K562 (cell line): ENCODE measurements at regions not wholly inside any gene's neighbourhood (a gene's known extent, or its start where the extent isn't known, plus 50 kb on each side); places are given as distances from the start of the nearest gene placed in this dataset.

Source experiments
- ATAC-seq: fragments of 200-7000 bp; cut with Tn5 transposase; 3 replicates; pipeline ENCODE4 v1.9.1; 2020; ENCODE audit warnings: moderate library complexity
- BruUV-seq: library from RNA; stranded (reverse); fragments of 400-500 nt; replicated peaks from 2 replicates; lab custom pipeline; 2021; lab: Mats Ljungman, UMichigan
- CTCF ChIA-PET: fragments of 300-600 bp; formaldehyde crosslinking; extraction: SDS; loops from one replicate; lab custom pipeline; 2021; ENCODE audit warnings: low intra/inter-chr PET ratio; lab: Yijun Ruan, JAX
- POLR2A ChIA-PET: fragments of 300-600, 350-650 bp; sonication (Branson Sonifier 250); formaldehyde crosslinking; extraction: SDS; loops from one replicate; lab custom pipeline; 2021; ENCODE audit warnings: antibody characterized with exemption, inconsistent platforms; lab: Yijun Ruan, JAX
- DNase-seq, 4 experiments: peaks; one replicate each; pipeline versions ENCODE4 v3.0.0 to v3.0.0-alpha.2; 2011 to 2018; ENCODE audit warnings: low spot score in 3 of 4, mixed read lengths in 3 of 4; ENCODE audit errors: extremely low read depth in 1 of 4
- FAIRE-seq: peaks from 2 replicates; lab custom pipeline; 2011; peaks lifted over from hg19 to GRCh38; lab: Jason Lieb, UNC
- H2AFZ ChIP-seq: 2 replicates; pipeline ENCODE4 v1.6.0; 2011; ENCODE audit warnings: low read depth, low read length, control low read depth, inconsistent platforms
- H3K27ac ChIP-seq: fragments of 200-600 bp; 3 replicates; pipeline ENCODE4 v1.8.0; 2011; ENCODE audit warnings: low read depth, mild to moderate bottlenecking, control low read depth, inconsistent platforms, low read length, moderate library complexity, mixed read lengths; ENCODE audit errors: extremely low read depth
- H3K27me3 ChIP-seq, 2 experiments: fragments of 300-600 bp in 1 of 2; 2 replicates in 1 of 2; 3 replicates in 1 of 2; pipeline versions ENCODE4 v1.6.0 to v1.8.0; 2011; ENCODE audit warnings: inconsistent platforms in 2 of 2, low read length in 2 of 2, mild to moderate bottlenecking in 1 of 2, mixed read lengths in 1 of 2, moderate library complexity in 1 of 2; ENCODE audit not compliant: control insufficient read depth in 2 of 2, insufficient read depth in 2 of 2
- H3K36me3 ChIP-seq: fragments of 300-600 bp; 3 replicates; pipeline ENCODE4 v1.8.0; 2011; ENCODE audit warnings: mild to moderate bottlenecking, low read length, inconsistent platforms; ENCODE audit not compliant: control insufficient read depth, insufficient read depth
- H3K4me1 ChIP-seq, 2 experiments: fragments of 200-600 bp in 1 of 2; replicated peaks in 1 of 2; 2 replicates in 1 of 2; 3 replicates in 1 of 2; pipeline versions ENCODE4 v1.5.1 to v1.8.0; 2011; ENCODE audit warnings: inconsistent platforms in 2 of 2, low read length in 2 of 2, mild to moderate bottlenecking in 1 of 2, mixed read lengths in 1 of 2, moderate library complexity in 1 of 2; ENCODE audit not compliant: control insufficient read depth in 2 of 2, insufficient read depth in 2 of 2
- H3K4me2 ChIP-seq: 2 replicates; pipeline ENCODE4 v1.6.1; 2011; ENCODE audit warnings: low read length, control low read depth, inconsistent platforms, mixed read lengths; ENCODE audit not compliant: insufficient read depth
- H3K4me3 ChIP-seq: fragments of 200-600 bp; sonication (generic), shearing (Covaris generic); 2 replicates; pipeline ENCODE4 v1.5.1; 2016; ENCODE audit warnings: control low read depth, inconsistent platforms
- H3K79me2 ChIP-seq: fragments of 200-600 bp; 3 replicates; pipeline ENCODE4 v1.8.0; 2011; ENCODE audit warnings: low read length, inconsistent platforms; ENCODE audit not compliant: control insufficient read depth, insufficient read depth
- H3K9ac ChIP-seq, 2 experiments: 2 replicates each; pipeline versions ENCODE4 v1.6.0 to v1.6.1; 2011; ENCODE audit warnings: low read depth in 2 of 2, low read length in 2 of 2, control low read depth in 1 of 2, inconsistent platforms in 1 of 2, mild to moderate bottlenecking in 1 of 2, mixed read lengths in 1 of 2; ENCODE audit not compliant: insufficient read depth in 1 of 2
- H3K9me1 ChIP-seq: one replicate; pipeline ENCODE4 v1.6.0; 2011; ENCODE audit warnings: inconsistent platforms, mild to moderate bottlenecking, low read length, moderate library complexity; ENCODE audit not compliant: control insufficient read depth, insufficient read depth
- H3K9me3 ChIP-seq: replicated peaks from 2 replicates; pipeline ENCODE4 v1.5.1; 2011; ENCODE audit warnings: low read depth, low read length, inconsistent platforms; ENCODE audit not compliant: control insufficient read depth, insufficient read depth
- H4K20me1 ChIP-seq: replicated peaks from 2 replicates; pipeline ENCODE4 v1.6.1; 2011; ENCODE audit warnings: low read length, inconsistent platforms, mixed read lengths; ENCODE audit not compliant: control insufficient read depth, insufficient read depth
- CCAR2 ChIP-seq: fragments of 200-400 bp; formaldehyde crosslinking; IDR thresholded peaks from 2 replicates; pipeline ENCODE4 v1.6.1; 2017; ENCODE audit warnings: mild to moderate bottlenecking, low read depth, low read length
- CREB3L1 ChIP-seq: fragments of 450-650 bp; IDR thresholded peaks from 2 replicates; pipeline ENCODE4 v1.6.1; 2014; ENCODE audit warnings: low read depth, mild to moderate bottlenecking, moderate library complexity, borderline replicate concordance
- HLTF ChIP-seq: fragments of 450-650 bp; IDR thresholded peaks from 2 replicates; pipeline ENCODE4 v1.6.1; 2016
- RBFOX2 ChIP-seq: fragments of 200-400 bp; formaldehyde crosslinking; IDR thresholded peaks from 2 replicates; pipeline ENCODE4 v1.6.1; 2017; ENCODE audit warnings: low read depth, mild to moderate bottlenecking, low read length, moderate library complexity
- ZBTB1 ChIP-seq: sonication (generic); formaldehyde crosslinking; IDR thresholded peaks from 2 replicates; pipeline ENCODE4 v1.8.1; 2023; ENCODE audit warnings: missing genetic modification reagents, low read depth, mild to moderate bottlenecking, borderline replicate concordance
- ZFX ChIP-seq: sonication (generic); formaldehyde crosslinking; IDR thresholded peaks from 2 replicates; pipeline ENCODE4 v1.8.0; 2022; ENCODE audit warnings: mild to moderate bottlenecking, missing genetic modification reagents, moderate library complexity
- ZNF274 ChIP-seq: IDR thresholded peaks from 2 replicates; pipeline ENCODE4 v1.6.1; 2011; ENCODE audit warnings: low read depth, mild to moderate bottlenecking, low read length, moderate library complexity, borderline replicate concordance
- ZNF696 ChIP-seq: fragments of 250-450 bp; sonication (Bioruptor Pico); conservative IDR thresholded peaks from 2 replicates; pipeline ENCODE4 v1.4.0; 2020; ENCODE audit warnings: mild to moderate bottlenecking, moderate library complexity
- WGBS: fragments of 100-300 bp; shearing (Covaris generic); methylation state at CpG from one replicate; pipeline ENCODE4 v1.1.6; 2016; ENCODE audit warnings: low coverage, mixed read lengths; ENCODE audit not compliant: insufficient coverage; ENCODE audit errors: missing lambda C conversion rate; 5-methylcytosine and 5-hydroxymethylcytosine counted together
- in situ Hi-C: fragments of 300-500 bp; cut with MboI; formaldehyde crosslinking; loops from 4 replicates; pipeline ENCODE4 v1.15.0; 2018; ENCODE audit warnings: inconsistent platforms, mixed read lengths
- intact Hi-C: fragments of 100-400 bp; cut with micrococcal nuclease; formaldehyde crosslinking; loops from 2 replicates; pipeline ENCODE4 v1.14.2; 2022
- TF ChIP-seq, protein P1 (sequence below): sonication (generic); formaldehyde crosslinking; IDR thresholded peaks from 2 replicates; pipeline ENCODE4 v1.8.0; 2022; ENCODE audit warnings: missing genetic modification reagents, mild to moderate bottlenecking, moderate library complexity, borderline replicate concordance

GRCh38 chr17:79518585-79519523, 92.0 kb downstream of the RBFOX3 start:
- POLR2A ChIA-PET: interaction anchor here (0.9 kb wide), 1 partner anchor 236 kb away, joined by 3 read pairs; no protein-coding TSS in a partner anchor
- Histone ChIP-seq H3K4me1 (peaks cover 0 to 3% of the 10 kb centered on the region in 2 experiments; a peak in 2 of 5 replicates), H3K4me2 (no peak overlapping the region), H3K79me2 (no peaks in the 10 kb centered on the region), H3K9ac (no peak overlapping the region), H3K27me3 (peaks cover 36 to 100% of the 10 kb centered on the region in 2 experiments), H3K9me3 (no peaks in the 10 kb centered on the region), H3K9me1 (no peaks in the 10 kb centered on the region), H3K4me3 (no peak overlapping the region), H3K36me3 (no peaks in the 10 kb centered on the region), H2AFZ (no peak overlapping the region), H3K27ac (no peak overlapping the region), H4K20me1 (peaks cover 14% of the 10 kb centered on the region)
- FAIRE-seq (no peak), DNase-seq (no peak), ATAC-seq (no peak)
- intact Hi-C loops (no loop called here), in situ Hi-C loops (no loop called here)
- no TSS peak for BruUV-seq
- TF ChIP-seq ZFX (CRISPR knock-in tag): no peak
- TF ChIP-seq CREB3L1: no peak
- TF ChIP-seq, protein P1, sequence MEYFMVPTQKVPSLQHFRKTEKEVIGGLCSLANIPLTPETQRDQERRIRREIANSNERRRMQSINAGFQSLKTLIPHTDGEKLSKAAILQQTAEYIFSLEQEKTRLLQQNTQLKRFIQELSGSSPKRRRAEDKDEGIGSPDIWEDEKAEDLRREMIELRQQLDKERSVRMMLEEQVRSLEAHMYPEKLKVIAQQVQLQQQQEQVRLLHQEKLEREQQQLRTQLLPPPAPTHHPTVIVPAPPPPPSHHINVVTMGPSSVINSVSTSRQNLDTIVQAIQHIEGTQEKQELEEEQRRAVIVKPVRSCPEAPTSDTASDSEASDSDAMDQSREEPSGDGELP (CRISPR knock-in tag): no peak
- no peak for TF ChIP-seq CCAR2
- no peak for TF ChIP-seq ZNF274
- no peak for TF ChIP-seq ZBTB1 (CRISPR knock-in tag)
- TF ChIP-seq HLTF: no peak
- TF ChIP-seq ZNF696 (CRISPR knock-in tag): no peak
- TF ChIP-seq RBFOX2: no peak
- CTCF ChIA-PET: no interaction called here
- WGBS: under 1% methylated on average over 25 of the region's 31 CpGs
